Transverse colon (tissue), 4 donors: ENCODE measurements at regions not wholly inside any gene's neighbourhood (a gene's known extent, or its start where the extent isn't known, plus 50 kb on each side); places are given as distances from the start of the nearest gene placed in this dataset.

Source experiments
- DNase-seq: peaks from one replicate; pipeline ENCODE4 v3.0.0-alpha.2; 2019
- H3K27ac ChIP-seq, 4 donors: fragments of 200-600 bp; sonication (generic); 2 replicates each; pipeline ENCODE4 v1.5.1; 2016 to 2018; ENCODE audit warnings: inconsistent platforms in 4 of 4
- H3K27me3 ChIP-seq: fragments of 200-600 bp; sonication (generic); 2 replicates; pipeline ENCODE4 v1.5.1; 2017; ENCODE audit warnings: inconsistent platforms
- H3K36me3 ChIP-seq, 4 donors: fragments of 200-600 bp; sonication (generic); 2 replicates each; pipeline ENCODE4 v1.5.1; 2017 to 2019; ENCODE audit warnings: inconsistent platforms in 4 of 4
- H3K4me1 ChIP-seq, 4 donors: fragments of 200-600 bp; sonication (generic); 2 replicates each; pipeline ENCODE4 v1.5.1; 2017 to 2020; ENCODE audit warnings: inconsistent platforms in 4 of 4
- H3K4me3 ChIP-seq, 4 donors: fragments of 200-600 bp; sonication (generic); 1 replicate in 1 of 4; 2 replicates in 3 of 4; pipeline versions ENCODE4 v1.5.1 to v1.6.1; 2017 to 2019; ENCODE audit warnings: inconsistent platforms in 4 of 4
- H3K9me3 ChIP-seq, 2 donors: fragments of 200-600 bp; sonication (generic); 2 replicates each; pipeline ENCODE4 v1.5.1; 2017 to 2019; ENCODE audit warnings: inconsistent platforms in 2 of 2
- CTCF ChIP-seq, 5 experiments: fragments of 200-600 bp in 3 of 5; fragments of 450-650 bp in 2 of 5; sonication (generic) in 3 of 5; IDR thresholded peaks; 1 replicate in 2 of 5; 2 replicates in 3 of 5; pipeline ENCODE4 v1.5.1; 2016 to 2017; ENCODE audit warnings: antibody characterized with exemption in 5 of 5, inconsistent platforms in 3 of 5, mild to moderate bottlenecking in 2 of 5, moderate library complexity in 1 of 5
- EP300 ChIP-seq: sonication (generic); formaldehyde crosslinking; IDR thresholded peaks from one replicate; pipeline ENCODE4 v1.6.1; 2017; ENCODE audit warnings: antibody characterized with exemption, low read depth
- POLR2A ChIP-seq: fragments of 450-650 bp; IDR thresholded peaks from one replicate; pipeline ENCODE4 v1.6.1; 2016; ENCODE audit warnings: antibody characterized with exemption, mild to moderate bottlenecking, moderate library complexity
- POLR2AphosphoS5 ChIP-seq, 3 donors: sonication (generic); formaldehyde crosslinking; IDR thresholded peaks; one replicate each; pipeline ENCODE4 v1.6.1; 2016; ENCODE audit warnings: antibody characterized with exemption in 3 of 3
- WGBS, 2 donors: methylation state at CpG; one replicate each; pipeline ENCODE4 v1.1.5; 2018; ENCODE audit warnings: low coverage in 1 of 2; 5-methylcytosine and 5-hydroxymethylcytosine counted together
- in situ Hi-C, 4 donors: fragments of 200-750 bp; cut with MboI; loops; one replicate each; pipeline versions ENCODE4 v1.15.0 to v1.15.1; 2017; ENCODE audit warnings: low sequenced_read_pairs in 3 of 4, low pct_ligation_motif_present in 1 of 4, low pct_unique_long_range_greater_than_20kb in 1 of 4
- intact Hi-C: fragments of 100-400 bp; cut with DNase I; formaldehyde crosslinking; loops from one replicate; pipeline ENCODE4 v1.15.1; 2023; ENCODE audit warnings: low total_unique reads

- no peaks in the 10 kb centered on the region for H3K9me3 ChIP-seq
- no peak overlapping the region for H3K27ac ChIP-seq
- no peak for TF ChIP-seq CTCF (IDR thresholded peaks at IDR 0.05)
- no peak for TF ChIP-seq POLR2A
- TF ChIP-seq POLR2AphosphoS5 (IDR thresholded peaks at IDR 0.05) = no peak
- no peak for TF ChIP-seq EP300
- no peaks in the 10 kb centered on the region for H3K36me3 ChIP-seq
- no peaks in the 10 kb centered on the region for H3K4me1 ChIP-seq
- H3K27me3 ChIP-seq = no peaks in the 10 kb centered on the region
- WGBS, 2 donors = 58 to 60% methylated on average over 3 to 27 of the region's 27 CpGs
- intact Hi-C loops = no loop called here
- no peak overlapping the region for H3K4me3 ChIP-seq
- in situ Hi-C loops = no loop called here
- DNase-seq = no peak
These were observed 344.4 kb downstream of the CTTN start for GRCh38 chr11:70742553-70743291.

GRCh38 chr11:70743329-70743728, 345.0 kb downstream of the CTTN start:
- H3K4me3 ChIP-seq = no peak overlapping the region
- in situ Hi-C loops (no loop called here), intact Hi-C loops (no loop called here)
- DNase-seq = no peak
- H3K27ac ChIP-seq = no peak overlapping the region
- H3K4me1 ChIP-seq = no peaks in the 10 kb centered on the region
- 92% methylated on average over 9 of the region's 9 CpGs; no CpG with 5 or more reads in 1 of the 2 donors for WGBS, 2 donors
- no peaks in the 10 kb centered on the region for H3K36me3 ChIP-seq
- H3K27me3 ChIP-seq = no peaks in the 10 kb centered on the region
- H3K9me3 ChIP-seq = no peaks in the 10 kb centered on the region
- TF ChIP-seq CTCF (IDR thresholded peaks at IDR 0.05) = no peak
- TF ChIP-seq POLR2A = no peak

DNA sequence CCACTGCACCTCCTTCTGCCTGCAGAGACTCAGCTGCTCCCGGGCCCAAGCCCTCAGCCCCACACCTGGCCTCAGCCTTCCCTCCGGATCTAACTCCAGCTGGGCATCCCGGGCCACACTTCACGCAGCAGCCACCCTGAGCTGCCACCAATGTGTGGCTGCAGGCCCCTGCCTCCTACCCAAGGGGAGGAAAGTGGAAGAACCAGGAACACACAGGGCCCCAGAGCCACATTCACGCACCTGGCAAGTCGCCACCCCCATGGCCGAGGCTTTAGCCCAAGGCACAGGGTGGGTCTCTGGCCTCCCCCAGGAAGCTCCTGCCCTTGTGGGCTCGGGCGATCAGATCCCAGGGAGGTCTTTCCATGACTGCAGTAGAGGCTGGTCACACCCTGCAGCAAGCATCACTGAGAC, 345.6 kb downstream of the CTTN start:
- Histone ChIP-seq H3K27me3 (no peaks in the 10 kb centered on the region), H3K27ac (no peak overlapping the region), H3K4me1 (no peaks in the 10 kb centered on the region), H3K36me3 (no peaks in the 10 kb centered on the region), H3K9me3 (no peaks in the 10 kb centered on the region), H3K4me3 (no peak overlapping the region)
- in situ Hi-C loops (no loop called here), intact Hi-C loops (no loop called here)
- WGBS, 2 donors = 87% methylated on average over 6 of the region's 9 CpGs; no CpG with 5 or more reads in 1 of the 2 donors
- no peak for DNase-seq
- no peak for TF ChIP-seq POLR2AphosphoS5 (IDR thresholded peaks at IDR 0.05)
- no peak for TF ChIP-seq EP300
- TF ChIP-seq CTCF (IDR thresholded peaks at IDR 0.05) = no peak
- TF ChIP-seq POLR2A = no peak

DNA sequence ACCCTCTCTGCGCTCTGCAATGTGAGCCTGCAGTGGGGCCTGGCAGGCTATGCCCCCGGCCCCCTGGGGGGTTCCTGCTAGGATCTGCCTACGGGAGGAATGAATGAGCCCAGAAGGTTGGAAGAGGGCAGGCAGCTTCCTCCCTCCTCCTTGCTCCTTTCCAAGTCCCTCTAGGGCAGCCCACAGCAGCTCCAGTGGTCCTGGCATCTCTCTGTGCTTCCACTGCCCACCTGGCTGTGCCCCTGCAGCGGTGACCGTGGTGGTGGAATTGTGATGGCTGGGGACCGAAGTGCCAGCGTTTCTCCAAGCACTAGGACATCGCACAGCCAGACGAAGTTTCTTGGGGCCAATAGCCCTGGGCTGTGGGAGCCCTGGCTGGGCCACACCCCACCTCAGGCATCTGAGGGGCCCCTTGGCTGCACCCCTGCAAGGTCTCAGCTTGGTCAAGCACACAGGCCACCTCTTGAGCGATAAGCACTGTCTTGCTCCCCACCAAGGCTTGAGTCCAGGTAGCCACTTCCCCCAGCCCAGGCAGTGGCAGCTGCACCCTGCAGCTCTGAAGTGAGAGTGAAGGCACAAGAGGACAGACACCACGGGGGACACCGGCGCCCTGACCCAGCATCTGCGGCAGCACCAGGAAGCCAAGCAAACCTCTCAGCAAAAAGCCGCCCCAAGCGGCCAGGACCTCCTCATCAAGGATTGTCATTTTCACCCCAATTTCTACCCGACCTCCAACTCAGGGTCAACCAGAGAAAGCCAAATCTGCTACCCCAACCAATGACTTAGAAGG, 346.3 kb downstream of the CTTN start:
- no peaks in the 10 kb centered on the region for H3K27me3 ChIP-seq
- in situ Hi-C loops = no loop called here
- no peaks in the 10 kb centered on the region for H3K4me1 ChIP-seq
- TF ChIP-seq POLR2A = no peak
- TF ChIP-seq EP300 = no peak
- TF ChIP-seq CTCF (IDR thresholded peaks at IDR 0.05) = no peak
- no peak for TF ChIP-seq POLR2AphosphoS5 (IDR thresholded peaks at IDR 0.05)
- H3K4me3 ChIP-seq = no peak overlapping the region
- no peak for DNase-seq
- no peaks in the 10 kb centered on the region for H3K9me3 ChIP-seq
- no peak overlapping the region for H3K27ac ChIP-seq
- H3K36me3 ChIP-seq = no peaks in the 10 kb centered on the region
- WGBS, 2 donors = 90% methylated on average over 17 of the region's 17 CpGs; no CpG with 5 or more reads in 1 of the 2 donors
- intact Hi-C loops = no loop called here
